ENCODE measurements at regions not wholly inside any gene's neighbourhood (a gene's known extent, or its start where the extent isn't known, plus 50 kb on each side); places are given as distances from the start of the nearest gene placed in this dataset.

GRCh38 chr1:214823311-214824117 is 220.5 kb downstream of the CENPF start:
- no peak for DNase-seq

- no peak for DNase-seq
These were observed 221.8 kb downstream of the CENPF start for GRCh38 chr1:214824763-214825162.

GRCh38 chr1:214826619-214827018 is 223.6 kb downstream of the CENPF start:
- DNase-seq = no peak

GRCh38 chr1:214827883-214828282 is 224.9 kb downstream of the CENPF start:
- DNase-seq = no peak

- DNase-seq = no peak
These were observed 227.9 kb downstream of the CENPF start for GRCh38 chr1:214830941-214831340.

- no peak for DNase-seq
These were observed 229.0 kb downstream of the CENPF start for GRCh38 chr1:214831956-214832355.

GRCh38 chr1:214833178-214833756 is 230.3 kb downstream of the CENPF start:
- DNase-seq = no peak

GRCh38 chr1:214837376-214837775 is 234.4 kb downstream of the CENPF start:
- no peak for DNase-seq

GRCh38 chr1:214838351-214838750 is 235.4 kb downstream of the CENPF start:
- DNase-seq = no peak

GRCh38 chr1:214840356-214840755 is 237.4 kb downstream of the CENPF start:
- DNase-seq = no peak

- no peak for DNase-seq
These were observed 239.7 kb upstream of the KCNK2 start for GRCh38 chr1:214842856-214843255.

- no peak for DNase-seq
These were observed 239.3 kb upstream of the KCNK2 start for GRCh38 chr1:214843281-214843680.

GRCh38 chr1:214844319-214844718 is 238.2 kb upstream of the KCNK2 start:
- DNase-seq = no peak

GRCh38 chr1:214846276-214846675 is 236.3 kb upstream of the KCNK2 start:
- no peak for DNase-seq

- peak; percentile 29 for DNase-seq
These were observed 235.3 kb upstream of the KCNK2 start for GRCh38 chr1:214847071-214847810.

GRCh38 chr1:214848101-214848500 is 234.4 kb upstream of the KCNK2 start:
- DNase-seq = no peak

- no peak for DNase-seq
These were observed 232.0 kb upstream of the KCNK2 start for GRCh38 chr1:214850432-214851050.

GRCh38 chr1:214853340-214853739 is 229.2 kb upstream of the KCNK2 start:
- no peak for DNase-seq

- DNase-seq = no peak
These were observed 228.2 kb upstream of the KCNK2 start for GRCh38 chr1:214854126-214854875.

- DNase-seq = no peak
These were observed 225.7 kb upstream of the KCNK2 start for GRCh38 chr1:214856843-214857242.

GRCh38 chr1:214857716-214858115 is 224.8 kb upstream of the KCNK2 start:
- no peak for DNase-seq

- DNase-seq = no peak
These were observed 222.9 kb upstream of the KCNK2 start for GRCh38 chr1:214859647-214860046.
